HG03469 (cell line): ENCODE measurements at regions not wholly inside any gene's neighbourhood (a gene's known extent, or its start where the extent isn't known, plus 50 kb on each side); places are given as distances from the start of the nearest gene placed in this dataset.
"Not testable (repeated sequence)": the region's sequence is repeated elsewhere in the genome, so short reads cannot be mapped to it uniquely, and the experiment has no call there.

Experiments used
- ATAC-seq: cut with Tn5 transposase; IDR thresholded peaks from one replicate; pipeline ENCODE4 v1.9.1; 2021; ENCODE audit warnings: mild to moderate bottlenecking, moderate library complexity, moderate number of reproducible peaks; ENCODE audit not compliant: unreplicated experiment

DNA sequence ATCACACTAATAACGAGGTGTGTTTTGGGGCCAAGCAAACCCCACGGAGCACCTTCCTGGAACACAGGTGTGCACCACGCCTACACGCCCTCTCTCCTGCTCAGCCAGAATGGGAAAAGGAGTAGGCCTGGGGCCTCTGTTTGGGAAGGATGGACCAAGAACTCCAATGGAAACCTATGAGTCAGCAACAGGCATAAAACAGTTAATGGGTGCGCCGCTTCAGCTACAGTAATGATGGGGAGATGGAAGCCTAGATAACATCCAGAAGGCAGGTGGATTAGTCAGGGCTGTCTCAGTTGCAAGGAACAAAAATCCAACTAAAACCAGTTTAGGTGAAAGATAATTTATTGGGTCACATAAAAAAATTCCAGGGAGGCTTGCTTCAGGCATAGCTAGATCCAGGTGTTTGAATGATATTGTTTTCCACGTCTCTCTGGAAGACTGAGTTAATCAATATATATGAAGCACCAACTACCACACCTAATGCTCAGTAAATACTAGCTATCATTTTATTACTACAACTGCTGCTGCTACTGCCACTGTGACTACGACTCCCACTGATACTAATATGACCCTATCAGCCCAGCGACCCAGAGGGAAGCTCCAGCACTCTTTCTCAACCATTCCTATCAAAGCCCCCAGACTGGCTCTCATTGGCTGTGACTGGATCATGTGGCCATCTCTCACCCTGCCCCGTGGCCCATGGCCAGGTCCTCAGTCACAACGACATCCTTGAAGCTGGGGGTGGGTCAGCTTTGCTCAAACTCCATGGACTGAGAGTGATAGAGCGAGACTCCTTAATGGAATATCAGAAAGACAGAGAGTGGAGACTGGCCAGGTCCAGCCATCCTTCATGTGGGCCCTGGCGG lies 155.2 kb upstream of the PTPN1 start:
- no peak for ATAC-seq

DNA sequence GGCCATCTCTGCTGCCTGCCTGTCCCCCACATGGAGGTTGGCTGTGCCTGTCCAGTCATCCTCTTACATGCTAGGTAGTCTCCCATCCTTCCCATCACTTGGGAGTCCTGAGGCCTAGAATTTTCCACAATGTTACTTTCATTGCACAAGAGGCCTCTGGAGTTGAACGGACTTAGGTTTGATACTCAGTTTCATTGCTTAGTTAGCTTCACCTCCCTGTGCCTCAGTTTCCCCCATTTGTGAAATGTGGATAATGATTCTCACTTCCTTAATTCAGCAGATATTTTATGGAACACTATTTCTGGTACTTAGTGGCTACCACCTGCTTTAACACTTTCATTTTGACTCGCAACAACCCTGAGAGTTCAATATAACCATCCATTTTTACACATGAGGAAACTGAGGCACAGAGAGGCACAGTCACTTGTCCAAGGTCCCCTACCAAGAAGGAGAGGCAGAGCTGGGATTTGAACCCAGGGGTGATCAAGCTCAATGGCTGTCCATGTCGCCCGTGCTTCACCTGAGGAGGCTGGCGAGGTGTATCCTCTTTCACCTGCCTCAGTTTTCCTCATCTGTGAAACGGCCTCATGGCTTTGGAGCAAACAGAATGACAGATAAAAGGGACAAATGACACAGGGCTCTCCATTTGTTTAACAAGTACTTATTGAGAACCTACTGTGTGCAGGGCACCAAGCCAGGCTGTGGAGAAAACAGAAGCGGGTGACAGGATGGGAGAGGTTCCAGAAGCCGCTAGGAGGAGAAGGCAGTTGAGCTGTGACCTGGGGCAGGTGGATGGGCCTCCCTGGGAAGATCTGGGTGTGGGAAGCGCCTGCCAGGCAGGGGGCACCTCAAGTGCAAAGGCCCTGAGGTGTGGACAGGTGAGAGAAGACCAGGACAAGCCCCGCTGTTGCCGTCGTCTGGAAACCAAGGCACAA lies 154.3 kb upstream of the PTPN1 start:
- no peak for ATAC-seq

GRCh38 chr20:50356525-50356885 lies 153.7 kb upstream of the PTPN1 start:
- no peak for ATAC-seq

GRCh38 chr20:50356962-50357782 lies 153.0 kb upstream of the PTPN1 start:
- no peak for ATAC-seq

GRCh38 chr20:50357783-50358161 lies 152.4 kb upstream of the PTPN1 start:
- ATAC-seq, result no peak

GRCh38 chr20:50358166-50358565 lies 152.0 kb upstream of the PTPN1 start:
- ATAC-seq, result no peak

GRCh38 chr20:50358971-50359370 lies 151.2 kb upstream of the PTPN1 start:
- ATAC-seq, result no peak

GRCh38 chr20:50359607-50360217 lies 150.5 kb upstream of the PTPN1 start:
- no peak for ATAC-seq

DNA sequence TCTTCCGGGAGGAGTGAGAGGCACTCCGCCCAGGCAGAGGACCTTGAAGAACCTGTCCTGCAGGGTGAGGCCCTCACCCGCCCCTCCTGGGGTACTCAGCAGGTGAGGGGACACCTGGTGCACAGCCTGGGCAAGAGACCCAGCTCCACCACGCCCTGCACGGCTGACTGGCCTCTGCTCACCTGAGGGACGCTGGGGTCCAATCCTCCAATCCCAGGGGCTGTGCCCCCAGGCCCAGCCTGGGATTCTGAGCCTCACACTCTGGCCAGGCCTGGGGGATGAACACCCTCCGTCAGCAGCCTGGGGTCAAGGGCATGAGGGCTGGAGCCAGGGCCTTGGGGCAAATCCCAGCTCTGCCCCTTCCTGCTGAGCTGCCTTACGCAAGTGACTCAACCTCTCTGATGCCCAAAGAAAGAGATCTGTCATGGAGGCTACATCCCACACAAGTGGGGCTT lies 149.9 kb upstream of the PTPN1 start:
- no peak for ATAC-seq

- ATAC-seq, result no peak
These were observed 149.3 kb upstream of the PTPN1 start for GRCh38 chr20:50360921-50361320.

GRCh38 chr20:50362177-50362576 lies 148.0 kb upstream of the PTPN1 start:
- not testable (repeated sequence) for ATAC-seq

GRCh38 chr20:50363027-50363426 lies 147.2 kb upstream of the PTPN1 start:
- no peak for ATAC-seq

DNA sequence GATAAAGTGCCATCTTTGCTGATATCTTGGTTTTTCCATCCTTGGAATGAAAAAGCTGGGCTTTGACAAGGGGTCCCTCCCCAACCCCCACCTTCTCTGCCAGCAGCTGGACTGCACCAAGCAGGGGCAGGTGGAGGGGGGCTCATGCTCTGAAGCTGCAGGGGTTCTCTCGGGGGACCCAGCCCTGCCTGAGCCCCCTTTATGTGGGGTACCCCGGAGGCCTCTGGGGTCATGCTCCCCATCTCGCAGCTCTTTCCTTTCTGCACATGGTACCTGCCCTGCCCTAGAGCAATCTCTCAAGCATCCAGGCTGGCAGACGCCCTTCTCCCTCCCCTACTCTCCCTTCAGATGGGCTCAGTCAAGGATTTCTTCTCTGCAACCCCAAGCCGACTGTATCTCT lies 146.7 kb upstream of the PTPN1 start:
- ATAC-seq, result no peak

DNA sequence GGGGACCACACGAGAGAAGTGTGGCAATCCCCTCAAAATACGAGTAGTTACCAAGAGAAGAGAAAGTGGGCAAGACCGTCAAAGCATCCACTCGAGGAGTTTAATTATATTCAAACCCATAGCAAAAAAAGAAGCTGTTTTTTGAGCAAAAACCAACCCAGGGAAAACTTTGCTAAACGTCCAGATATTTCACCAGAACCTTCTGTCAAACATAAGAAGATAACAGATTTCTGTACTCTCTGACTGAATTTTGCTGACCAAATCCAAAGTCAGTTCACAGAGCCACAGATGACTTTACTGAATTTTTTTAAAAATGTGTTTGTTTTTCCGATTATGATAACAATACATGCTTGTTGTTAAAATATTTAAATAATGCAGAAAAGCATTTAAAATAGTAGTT lies 145.6 kb upstream of the PTPN1 start:
- ATAC-seq, result no peak

DNA sequence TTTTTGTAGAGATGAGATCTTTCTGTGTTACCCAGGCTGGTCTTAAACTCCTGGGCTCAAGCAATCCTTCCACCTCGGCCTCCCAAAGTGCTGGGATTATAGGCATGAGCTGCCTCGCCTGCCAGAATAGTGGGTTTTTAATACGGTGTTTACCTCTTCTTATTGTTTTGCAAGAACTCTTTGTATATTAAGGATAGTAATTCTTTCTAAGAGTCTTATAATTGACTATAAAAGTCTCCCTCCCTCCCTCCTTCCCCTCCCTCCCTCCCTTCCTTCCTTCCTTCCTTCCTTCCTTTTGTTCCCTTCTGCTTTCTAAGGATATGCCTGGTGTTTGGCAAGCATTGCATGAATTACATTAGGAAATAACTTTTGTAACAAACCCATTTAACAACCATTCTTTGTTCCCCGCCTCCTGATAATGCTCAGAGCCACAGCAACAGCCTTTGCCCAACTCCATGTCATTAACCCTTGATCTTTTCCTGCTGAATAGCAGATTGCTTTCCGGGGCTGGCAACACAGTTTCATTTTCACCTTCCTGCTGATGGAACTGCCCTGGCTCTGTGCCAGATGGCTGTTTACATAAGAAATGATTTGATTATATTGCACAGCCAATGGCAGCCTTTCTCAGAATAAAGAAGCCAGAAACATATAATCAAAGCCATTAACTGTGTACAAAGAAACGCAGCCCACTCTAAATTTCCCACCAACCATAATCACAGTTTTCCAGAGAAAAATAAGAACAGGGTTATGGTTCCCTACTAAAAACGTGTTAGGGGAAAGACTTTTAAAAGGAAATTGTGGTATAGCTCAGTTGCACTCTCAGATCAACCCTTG lies 143.7 kb upstream of the PTPN1 start:
- ATAC-seq, result no peak

DNA sequence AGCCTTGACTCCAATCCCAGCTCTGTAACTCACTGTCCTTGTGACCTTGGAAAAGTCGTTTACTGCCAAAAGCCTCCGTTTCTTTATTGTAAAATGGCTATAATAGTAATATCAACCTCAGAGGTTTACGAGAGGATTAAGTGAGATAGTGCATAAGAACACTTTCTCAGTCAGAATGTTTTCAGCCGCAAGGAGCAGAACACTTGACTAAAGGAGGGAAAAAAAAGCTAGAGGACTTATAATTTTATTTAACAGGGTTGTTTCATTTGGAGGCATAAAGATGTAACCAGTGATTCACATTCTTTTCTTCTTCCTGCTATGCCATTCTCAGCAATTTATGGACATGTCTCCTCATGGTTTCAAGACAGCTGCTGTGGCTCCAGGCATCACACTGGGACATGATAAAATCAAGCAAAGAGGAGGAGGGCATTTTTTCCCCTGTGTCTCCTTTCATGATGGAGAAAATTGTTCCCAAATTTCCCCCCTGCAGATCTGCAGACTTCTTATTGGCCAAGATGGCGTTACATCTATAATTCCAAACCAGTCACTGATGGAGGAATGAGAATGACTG lies 143.0 kb upstream of the PTPN1 start:
- no peak for ATAC-seq

GRCh38 chr20:50367739-50368375 lies 142.3 kb upstream of the PTPN1 start:
- no peak for ATAC-seq

DNA sequence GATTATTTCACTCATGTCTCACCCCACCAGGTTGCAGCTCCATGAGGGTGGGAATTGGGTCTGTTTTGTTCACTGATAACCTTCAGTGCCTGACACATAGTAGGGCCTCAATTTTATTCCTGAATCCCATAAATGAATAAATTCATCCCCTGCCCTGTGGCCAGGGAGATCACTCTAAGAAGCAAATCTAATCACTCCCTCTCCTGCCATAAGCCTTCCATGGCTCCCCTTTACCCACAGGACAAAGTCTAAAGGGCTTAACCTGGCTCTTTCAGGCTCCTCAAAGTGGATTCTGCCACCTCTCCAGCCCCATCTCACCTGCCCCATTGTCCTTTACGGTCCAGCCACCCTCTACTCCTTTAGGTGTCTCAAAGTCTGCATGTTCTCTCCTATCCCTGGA lies 141.8 kb upstream of the PTPN1 start:
- no peak for ATAC-seq

- ATAC-seq, result no peak
These were observed 141.4 kb upstream of the PTPN1 start for GRCh38 chr20:50368813-50369224.
